WTC11 (cell line): ENCODE measurements at regions not wholly inside any gene's neighbourhood (a gene's known extent, or its start where the extent isn't known, plus 50 kb on each side); places are given as distances from the start of the nearest gene placed in this dataset.
"Not testable (repeated sequence)": the region's sequence is repeated elsewhere in the genome, so short reads cannot be mapped to it uniquely, and the experiment has no call there.

ENCODE experiments used
- ETV6 ChIP-seq: sonication (generic); formaldehyde crosslinking; IDR thresholded peaks from 2 replicates; pipeline ENCODE4 v1.8.1; 2022; ENCODE audit warnings: mild to moderate bottlenecking, missing genetic modification reagents
- GABPB1 ChIP-seq: sonication (generic); formaldehyde crosslinking; IDR thresholded peaks from 2 replicates; pipeline ENCODE4 v1.8.1; 2023; ENCODE audit warnings: mild to moderate bottlenecking, missing genetic modification reagents
- SMAD3 ChIP-seq: sonication (generic); formaldehyde crosslinking; IDR thresholded peaks from 2 replicates; pipeline ENCODE4 v1.8.0; 2022; ENCODE audit warnings: missing genetic modification reagents, mild to moderate bottlenecking, borderline replicate concordance
- SP1 ChIP-seq: sonication (generic); formaldehyde crosslinking; conservative IDR thresholded peaks from 2 replicates; pipeline ENCODE4 v1.8.1; 2022; ENCODE audit warnings: missing genetic modification reagents
- ZNF396 ChIP-seq: fragments of 250-450 bp; sonication (Bioruptor Pico); IDR thresholded peaks from 2 replicates; pipeline ENCODE4 v1.8.0; 2021; ENCODE audit warnings: mild to moderate bottlenecking, moderate library complexity, borderline replicate concordance
- TF ChIP-seq, protein P1 (sequence below): fragments of 200-600 bp; IDR thresholded peaks from 2 replicates; pipeline ENCODE4 v1.8.0; 2022; ENCODE audit warnings: antibody characterized with exemption
- TF ChIP-seq, protein P2 (sequence below): sonication (generic); formaldehyde crosslinking; IDR thresholded peaks from 2 replicates; pipeline ENCODE4 v1.8.1; 2023; ENCODE audit warnings: mild to moderate bottlenecking, missing genetic modification reagents, moderate library complexity
- TF ChIP-seq, protein P3 (sequence below): sonication (generic); formaldehyde crosslinking; IDR thresholded peaks from 2 replicates; pipeline ENCODE4 v1.8.0; 2022; ENCODE audit warnings: mild to moderate bottlenecking, missing genetic modification reagents

DNA sequence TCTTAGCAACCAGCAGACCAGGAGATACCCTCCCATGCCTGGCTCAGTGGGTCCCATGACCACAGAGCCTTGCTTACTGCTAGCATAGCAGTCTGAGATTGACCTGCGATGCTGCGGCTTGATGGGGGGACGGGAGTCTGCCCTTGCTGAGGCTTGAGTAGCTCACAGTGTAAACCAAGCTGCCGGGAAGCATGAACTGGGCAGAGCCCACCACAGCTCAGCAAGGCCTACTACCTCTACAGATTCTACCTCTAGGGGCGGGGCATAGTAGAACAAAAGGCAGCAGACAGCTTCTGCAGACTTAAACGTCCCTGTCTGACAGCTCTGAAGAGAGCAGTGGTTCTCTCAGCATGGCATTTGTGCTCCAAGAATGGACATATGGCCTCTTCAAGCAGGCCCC, 86.7 kb upstream of the OR4E1 start:
- not testable (repeated sequence) for TF ChIP-seq ETV6, GABPB1, SP1, SMAD3, ZNF396 (CRISPR knock-in tag)
- TF ChIP-seq, protein P1, sequence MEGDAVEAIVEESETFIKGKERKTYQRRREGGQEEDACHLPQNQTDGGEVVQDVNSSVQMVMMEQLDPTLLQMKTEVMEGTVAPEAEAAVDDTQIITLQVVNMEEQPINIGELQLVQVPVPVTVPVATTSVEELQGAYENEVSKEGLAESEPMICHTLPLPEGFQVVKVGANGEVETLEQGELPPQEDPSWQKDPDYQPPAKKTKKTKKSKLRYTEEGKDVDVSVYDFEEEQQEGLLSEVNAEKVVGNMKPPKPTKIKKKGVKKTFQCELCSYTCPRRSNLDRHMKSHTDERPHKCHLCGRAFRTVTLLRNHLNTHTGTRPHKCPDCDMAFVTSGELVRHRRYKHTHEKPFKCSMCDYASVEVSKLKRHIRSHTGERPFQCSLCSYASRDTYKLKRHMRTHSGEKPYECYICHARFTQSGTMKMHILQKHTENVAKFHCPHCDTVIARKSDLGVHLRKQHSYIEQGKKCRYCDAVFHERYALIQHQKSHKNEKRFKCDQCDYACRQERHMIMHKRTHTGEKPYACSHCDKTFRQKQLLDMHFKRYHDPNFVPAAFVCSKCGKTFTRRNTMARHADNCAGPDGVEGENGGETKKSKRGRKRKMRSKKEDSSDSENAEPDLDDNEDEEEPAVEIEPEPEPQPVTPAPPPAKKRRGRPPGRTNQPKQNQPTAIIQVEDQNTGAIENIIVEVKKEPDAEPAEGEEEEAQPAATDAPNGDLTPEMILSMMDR = not testable (repeated sequence)
- TF ChIP-seq, protein P2, sequence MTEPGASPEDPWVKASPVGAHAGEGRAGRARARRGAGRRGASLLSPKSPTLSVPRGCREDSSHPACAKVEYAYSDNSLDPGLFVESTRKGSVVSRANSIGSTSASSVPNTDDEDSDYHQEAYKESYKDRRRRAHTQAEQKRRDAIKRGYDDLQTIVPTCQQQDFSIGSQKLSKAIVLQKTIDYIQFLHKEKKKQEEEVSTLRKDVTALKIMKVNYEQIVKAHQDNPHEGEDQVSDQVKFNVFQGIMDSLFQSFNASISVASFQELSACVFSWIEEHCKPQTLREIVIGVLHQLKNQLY (CRISPR knock-in tag) = not testable (repeated sequence)
- TF ChIP-seq, protein P3, sequence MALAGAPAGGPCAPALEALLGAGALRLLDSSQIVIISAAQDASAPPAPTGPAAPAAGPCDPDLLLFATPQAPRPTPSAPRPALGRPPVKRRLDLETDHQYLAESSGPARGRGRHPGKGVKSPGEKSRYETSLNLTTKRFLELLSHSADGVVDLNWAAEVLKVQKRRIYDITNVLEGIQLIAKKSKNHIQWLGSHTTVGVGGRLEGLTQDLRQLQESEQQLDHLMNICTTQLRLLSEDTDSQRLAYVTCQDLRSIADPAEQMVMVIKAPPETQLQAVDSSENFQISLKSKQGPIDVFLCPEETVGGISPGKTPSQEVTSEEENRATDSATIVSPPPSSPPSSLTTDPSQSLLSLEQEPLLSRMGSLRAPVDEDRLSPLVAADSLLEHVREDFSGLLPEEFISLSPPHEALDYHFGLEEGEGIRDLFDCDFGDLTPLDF = not testable (repeated sequence)
